ENCODE measurements at regions not wholly inside any gene's neighbourhood (a gene's known extent, or its start where the extent isn't known, plus 50 kb on each side); places are given as distances from the start of the nearest gene placed in this dataset.

DNA sequence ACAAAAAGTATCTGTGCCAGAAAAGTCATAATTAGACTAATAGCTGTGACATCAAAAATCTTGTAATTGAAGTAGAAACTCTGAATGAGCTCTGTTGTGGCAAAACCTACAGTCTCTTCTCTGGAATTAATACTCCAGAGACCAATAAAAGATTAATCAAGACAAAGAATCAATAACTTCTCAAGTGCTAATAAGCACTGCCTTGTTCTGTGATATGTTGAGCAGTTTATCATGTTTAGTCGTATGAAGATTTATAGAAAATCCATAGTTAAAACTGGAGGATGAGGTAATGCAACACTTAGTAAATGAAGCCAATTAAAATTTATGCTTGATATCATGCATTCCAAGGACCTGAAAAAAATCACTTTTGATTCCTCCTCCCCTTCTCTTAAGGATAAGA is 72.3 kb upstream of the RNF32 start:
- no peak for TF ChIP-seq POLR2AphosphoS5 (IDR thresholded peaks at IDR 0.05; ENCODE audit: low read depth)
- no peak for TF ChIP-seq EZH2 (IDR thresholded peaks at IDR 0.05; ENCODE audit: low read depth, unreplicated experiment)
- TF ChIP-seq, protein P1, sequence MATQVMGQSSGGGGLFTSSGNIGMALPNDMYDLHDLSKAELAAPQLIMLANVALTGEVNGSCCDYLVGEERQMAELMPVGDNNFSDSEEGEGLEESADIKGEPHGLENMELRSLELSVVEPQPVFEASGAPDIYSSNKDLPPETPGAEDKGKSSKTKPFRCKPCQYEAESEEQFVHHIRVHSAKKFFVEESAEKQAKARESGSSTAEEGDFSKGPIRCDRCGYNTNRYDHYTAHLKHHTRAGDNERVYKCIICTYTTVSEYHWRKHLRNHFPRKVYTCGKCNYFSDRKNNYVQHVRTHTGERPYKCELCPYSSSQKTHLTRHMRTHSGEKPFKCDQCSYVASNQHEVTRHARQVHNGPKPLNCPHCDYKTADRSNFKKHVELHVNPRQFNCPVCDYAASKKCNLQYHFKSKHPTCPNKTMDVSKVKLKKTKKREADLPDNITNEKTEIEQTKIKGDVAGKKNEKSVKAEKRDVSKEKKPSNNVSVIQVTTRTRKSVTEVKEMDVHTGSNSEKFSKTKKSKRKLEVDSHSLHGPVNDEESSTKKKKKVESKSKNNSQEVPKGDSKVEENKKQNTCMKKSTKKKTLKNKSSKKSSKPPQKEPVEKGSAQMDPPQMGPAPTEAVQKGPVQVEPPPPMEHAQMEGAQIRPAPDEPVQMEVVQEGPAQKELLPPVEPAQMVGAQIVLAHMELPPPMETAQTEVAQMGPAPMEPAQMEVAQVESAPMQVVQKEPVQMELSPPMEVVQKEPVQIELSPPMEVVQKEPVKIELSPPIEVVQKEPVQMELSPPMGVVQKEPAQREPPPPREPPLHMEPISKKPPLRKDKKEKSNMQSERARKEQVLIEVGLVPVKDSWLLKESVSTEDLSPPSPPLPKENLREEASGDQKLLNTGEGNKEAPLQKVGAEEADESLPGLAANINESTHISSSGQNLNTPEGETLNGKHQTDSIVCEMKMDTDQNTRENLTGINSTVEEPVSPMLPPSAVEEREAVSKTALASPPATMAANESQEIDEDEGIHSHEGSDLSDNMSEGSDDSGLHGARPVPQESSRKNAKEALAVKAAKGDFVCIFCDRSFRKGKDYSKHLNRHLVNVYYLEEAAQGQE (IDR thresholded peaks at IDR 0.05; ENCODE audit: unreplicated experiment), result no peak
- TF ChIP-seq, protein P2, sequence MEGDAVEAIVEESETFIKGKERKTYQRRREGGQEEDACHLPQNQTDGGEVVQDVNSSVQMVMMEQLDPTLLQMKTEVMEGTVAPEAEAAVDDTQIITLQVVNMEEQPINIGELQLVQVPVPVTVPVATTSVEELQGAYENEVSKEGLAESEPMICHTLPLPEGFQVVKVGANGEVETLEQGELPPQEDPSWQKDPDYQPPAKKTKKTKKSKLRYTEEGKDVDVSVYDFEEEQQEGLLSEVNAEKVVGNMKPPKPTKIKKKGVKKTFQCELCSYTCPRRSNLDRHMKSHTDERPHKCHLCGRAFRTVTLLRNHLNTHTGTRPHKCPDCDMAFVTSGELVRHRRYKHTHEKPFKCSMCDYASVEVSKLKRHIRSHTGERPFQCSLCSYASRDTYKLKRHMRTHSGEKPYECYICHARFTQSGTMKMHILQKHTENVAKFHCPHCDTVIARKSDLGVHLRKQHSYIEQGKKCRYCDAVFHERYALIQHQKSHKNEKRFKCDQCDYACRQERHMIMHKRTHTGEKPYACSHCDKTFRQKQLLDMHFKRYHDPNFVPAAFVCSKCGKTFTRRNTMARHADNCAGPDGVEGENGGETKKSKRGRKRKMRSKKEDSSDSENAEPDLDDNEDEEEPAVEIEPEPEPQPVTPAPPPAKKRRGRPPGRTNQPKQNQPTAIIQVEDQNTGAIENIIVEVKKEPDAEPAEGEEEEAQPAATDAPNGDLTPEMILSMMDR (conservative IDR thresholded peaks at IDR 0.05; ENCODE audit: low read depth in 2 of 2), result no peak

All from GM23338 (cell line).